IMR-90 (cell line): ENCODE measurements at regions not wholly inside any gene's neighbourhood (a gene's known extent, or its start where the extent isn't known, plus 50 kb on each side); places are given as distances from the start of the nearest gene placed in this dataset.

ENCODE experiments used
- ATAC-seq: fragments of 200-7000 bp; cut with Tn5 transposase; 2 replicates; pipeline ENCODE4 v1.9.1; 2020; ENCODE audit warnings: low read depth, mild to moderate bottlenecking, moderate library complexity
- BruUV-seq: library from RNA; stranded (reverse); fragments of 400-500 nt; replicated peaks from 2 replicates; lab custom pipeline; 2021; lab: Mats Ljungman, UMichigan
- CTCF ChIA-PET: fragments of 300-600 bp; formaldehyde crosslinking; extraction: SDS; loops from one replicate; lab custom pipeline; 2021; ENCODE audit warnings: antibody characterized with exemption; lab: Yijun Ruan, JAX
- POLR2A ChIA-PET: fragments of 300-600 bp; sonication (Branson Sonifier 250); formaldehyde crosslinking; loops from one replicate; lab custom pipeline; 2022; ENCODE audit warnings: antibody characterized with exemption; ENCODE audit not compliant: unreplicated experiment; lab: Charles Lee
- DNase-seq: peaks from one replicate; pipeline ENCODE4 v3.0.0; 2013
- H2AFZ ChIP-seq: replicated peaks from 2 replicates; pipeline ENCODE3; 2013; ENCODE audit warnings: low read length, mild to moderate bottlenecking; ENCODE audit not compliant: poor library complexity
- H2AK5ac ChIP-seq: 2 replicates; pipeline ENCODE4 v1.6.1; 2013; ENCODE audit warnings: low read depth, low read length, inconsistent platforms
- H2AK9ac ChIP-seq: replicated peaks from 2 replicates; pipeline ENCODE3; 2013; ENCODE audit warnings: mild to moderate bottlenecking, low read depth, low read length, moderate library complexity; ENCODE audit not compliant: poor library complexity
- H2BK120ac ChIP-seq: 2 replicates; pipeline ENCODE4 v1.6.1; 2013; ENCODE audit warnings: low read depth, low read length, inconsistent platforms
- H2BK15ac ChIP-seq: 3 replicates; pipeline ENCODE4 v1.6.1; 2013; ENCODE audit warnings: low read depth, low read length, inconsistent platforms
- H2BK20ac ChIP-seq: 2 replicates; pipeline ENCODE4 v1.6.1; 2013; ENCODE audit warnings: low read depth, mild to moderate bottlenecking, inconsistent platforms, low read length, moderate library complexity
- H2BK5ac ChIP-seq: 2 replicates; pipeline ENCODE4 v1.6.1; 2013; ENCODE audit warnings: mild to moderate bottlenecking, low read depth, low read length, inconsistent platforms; ENCODE audit not compliant: poor library complexity, severe bottlenecking
- H3K14ac ChIP-seq: replicated peaks from 2 replicates; pipeline ENCODE4 v1.6.1; 2013; ENCODE audit warnings: low read depth, low read length, inconsistent platforms
- H3K18ac ChIP-seq: 2 replicates; pipeline ENCODE4 v1.6.1; 2013; ENCODE audit warnings: low read depth, low read length, control low read depth
- H3K23ac ChIP-seq: 2 replicates; pipeline ENCODE4 v1.6.1; 2013; ENCODE audit warnings: low read depth, low read length, inconsistent platforms
- H3K27ac ChIP-seq: 2 replicates; pipeline ENCODE4 v1.5.1; 2013; ENCODE audit warnings: mild to moderate bottlenecking, control low read depth, low read length; ENCODE audit not compliant: insufficient read depth
- H3K27me3 ChIP-seq: 2 replicates; pipeline ENCODE4 v1.6.1; 2013; ENCODE audit warnings: low read length; ENCODE audit not compliant: control insufficient read depth, insufficient read depth
- H3K36me3 ChIP-seq: 2 replicates; pipeline ENCODE4 v1.6.1; 2013; ENCODE audit warnings: low read length, mixed read lengths; ENCODE audit not compliant: control insufficient read depth, insufficient read depth
- H3K4ac ChIP-seq: 2 replicates; pipeline ENCODE4 v1.6.1; 2013; ENCODE audit warnings: low read depth, low read length, inconsistent platforms
- H3K4me1 ChIP-seq: 2 replicates; pipeline ENCODE4 v1.6.1; 2013; ENCODE audit warnings: low read length, mixed read lengths; ENCODE audit not compliant: control insufficient read depth, insufficient read depth
- H3K4me2 ChIP-seq: 2 replicates; pipeline ENCODE4 v1.6.1; 2013; ENCODE audit warnings: low read depth, mild to moderate bottlenecking, control low read depth, low read length, moderate library complexity
- H3K4me3 ChIP-seq: 2 replicates; pipeline ENCODE4 v1.5.1; 2013; ENCODE audit warnings: low read depth, mild to moderate bottlenecking, control low read depth, low read length, moderate library complexity; ENCODE audit not compliant: insufficient read depth
- H3K56ac ChIP-seq: 2 replicates; pipeline ENCODE4 v1.6.1; 2013; ENCODE audit warnings: low read length, inconsistent platforms; ENCODE audit not compliant: insufficient read depth; ENCODE audit errors: extremely low read depth
- H3K79me1 ChIP-seq, 2 experiments: 2 replicates each; pipeline ENCODE4 v1.6.1; 2013; ENCODE audit warnings: low read length in 2 of 2, inconsistent platforms in 1 of 2, low read depth in 1 of 2
- H3K9ac ChIP-seq: 2 replicates; pipeline ENCODE4 v1.6.1; 2013; ENCODE audit warnings: low read depth, low read length, control low read depth
- H3K9me1 ChIP-seq: 2 replicates; pipeline ENCODE4 v1.6.1; 2013; ENCODE audit warnings: low read length, inconsistent platforms; ENCODE audit not compliant: insufficient read depth
- H3K9me3 ChIP-seq: 2 replicates; pipeline ENCODE4 v1.6.1; 2013; ENCODE audit warnings: low read length; ENCODE audit not compliant: control insufficient read depth, insufficient read depth
- H4K20me1 ChIP-seq: 2 replicates; pipeline ENCODE4 v1.6.1; 2013; ENCODE audit warnings: low read length, inconsistent platforms; ENCODE audit not compliant: insufficient read depth
- H4K5ac ChIP-seq: 2 replicates; pipeline ENCODE4 v1.6.1; 2013; ENCODE audit warnings: mild to moderate bottlenecking, low read depth, low read length, control low read depth
- H4K8ac ChIP-seq, 2 experiments: 2 replicates each; pipeline ENCODE4 v1.6.1; 2013; ENCODE audit warnings: low read depth in 2 of 2, low read length in 2 of 2, control low read depth in 1 of 2, inconsistent platforms in 1 of 2
- H4K91ac ChIP-seq: 2 replicates; pipeline ENCODE4 v1.6.1; 2013; ENCODE audit warnings: low read depth, low read length, inconsistent platforms; ENCODE audit not compliant: insufficient read depth
- BHLHE40 ChIP-seq: fragments of 150-350 bp; IDR thresholded peaks from 2 replicates; pipeline ENCODE4 v1.6.1; 2016; ENCODE audit warnings: mild to moderate bottlenecking, low read depth, low read length
- CHD1 ChIP-seq: IDR thresholded peaks from 2 replicates; pipeline ENCODE4 v1.6.1; 2012; ENCODE audit warnings: low read depth, low read length, improper control_type of control experiment
- CTCF ChIP-seq: conservative IDR thresholded peaks from 2 replicates; pipeline ENCODE4 v1.5.1; 2012; ENCODE audit warnings: mild to moderate bottlenecking, low read depth, low read length, improper control_type of control experiment
- ELK1 ChIP-seq: fragments of 150-350 bp; IDR thresholded peaks from 2 replicates; pipeline ENCODE4 v1.6.1; 2016; ENCODE audit warnings: low read depth, mild to moderate bottlenecking, low read length, moderate library complexity, borderline replicate concordance
- MXI1 ChIP-seq: IDR thresholded peaks from 2 replicates; pipeline ENCODE4 v1.6.1; 2012; ENCODE audit warnings: low read depth, mild to moderate bottlenecking, low read length, moderate library complexity, borderline replicate concordance
- NFE2L2 ChIP-seq: fragments of 150-350 bp; IDR thresholded peaks from 2 replicates; pipeline ENCODE4 v1.6.1; 2016; ENCODE audit warnings: low read depth, mild to moderate bottlenecking, low read length
- POLR2A ChIP-seq: IDR thresholded peaks from 2 replicates; pipeline ENCODE4 v1.6.1; 2012; ENCODE audit warnings: mild to moderate bottlenecking, low read depth, low read length
- RAD21 ChIP-seq: IDR thresholded peaks from 2 replicates; pipeline ENCODE4 v1.6.1; 2012; ENCODE audit warnings: low read length, improper control_type of control experiment
- RCOR1 ChIP-seq: IDR thresholded peaks from 2 replicates; pipeline ENCODE4 v1.6.1; 2012; ENCODE audit warnings: mild to moderate bottlenecking, low read length, improper control_type of control experiment; ENCODE audit not compliant: insufficient replicate concordance
- RFX5 ChIP-seq: IDR thresholded peaks from 2 replicates; pipeline ENCODE4 v1.8.0; 2012; ENCODE audit warnings: low read depth, mild to moderate bottlenecking, low read length, moderate library complexity
- SMC3 ChIP-seq: fragments of 150-350 bp; IDR thresholded peaks from 2 replicates; pipeline ENCODE4 v1.6.1; 2016; ENCODE audit warnings: low read depth, mild to moderate bottlenecking, antibody characterized with exemption, low read length, moderate library complexity
- USF2 ChIP-seq: fragments of 150-350 bp; IDR thresholded peaks from 2 replicates; pipeline ENCODE4 v1.6.1; 2017; ENCODE audit warnings: mild to moderate bottlenecking, antibody characterized with exemption, low read length, low read depth
- WGBS, 2 experiments: methylation state at CpG; one replicate each; pipeline versions ENCODE4 v1.1.5 to v1.1.7; 2013; ENCODE audit warnings: missing lambda C conversion rate in 2 of 2; ENCODE audit not compliant: insufficient read length in 1 of 2; ENCODE audit errors: extremely low coverage in 2 of 2; 5-methylcytosine and 5-hydroxymethylcytosine counted together
- dilution Hi-C: fragments of 300-500 bp; cut with HindIII; formaldehyde crosslinking; loops from one replicate; pipeline ENCODE4 v1.14.3; 2018; ENCODE audit warnings: low sequenced_read_pairs; ENCODE audit not compliant: unreplicated experiment
- in situ Hi-C: fragments of 300-500 bp; cut with MboI; formaldehyde crosslinking; loops from 3 replicates; pipeline ENCODE4 v1.14.3; 2019; ENCODE audit warnings: low sequenced_read_pairs, inconsistent platforms, mixed read lengths
- intact Hi-C: fragments of 100-400 bp; cut with micrococcal nuclease; formaldehyde crosslinking; loops from 2 replicates; pipeline ENCODE4 v1.10.0; 2022

- DNase-seq, result no peak
- H3K18ac ChIP-seq, result no peak overlapping the region
- no peaks in the 10 kb centered on the region for H3K36me3 ChIP-seq
- H3K4me1 ChIP-seq, result no peaks in the 10 kb centered on the region
- no peaks in the 10 kb centered on the region for H3K27me3 ChIP-seq
- no peak overlapping the region for H2AK9ac ChIP-seq
- H4K5ac ChIP-seq, result no peak overlapping the region
- no CpG with 5 or more reads among the region's 4 CpGs for WGBS, 2 experiments
- H4K20me1 ChIP-seq, result no peaks in the 10 kb centered on the region
- H3K23ac ChIP-seq, result no peak overlapping the region
- TF ChIP-seq CHD1 (no peak), CTCF (no peak), POLR2A (no peak), BHLHE40 (no peak), NFE2L2 (no peak), RCOR1 (no peak), MXI1 (no peak), SMC3 (no peak), USF2 (no peak), RAD21 (no peak), RFX5 (no peak), ELK1 (no peak)
- in situ Hi-C loops (no loop called here), dilution Hi-C loops (no loop called here), intact Hi-C loops (no loop called here)
- H2AK5ac ChIP-seq, result no peak overlapping the region
- H3K9me3 ChIP-seq, result peaks cover 2% of the 10 kb centered on the region; the same call in 1 of the 2 replicates
- H4K91ac ChIP-seq, result no peak overlapping the region
- H3K9me1 ChIP-seq, result no peaks in the 10 kb centered on the region
- H3K4ac ChIP-seq, result no peak overlapping the region
- no peak overlapping the region for H3K56ac ChIP-seq
- CTCF ChIA-PET, result no interaction called here
- H3K4me2 ChIP-seq, result no peak overlapping the region
- no peak overlapping the region for H3K9ac ChIP-seq
- no TSS peak for BruUV-seq
- H3K27ac ChIP-seq, result no peak overlapping the region
- no peak overlapping the region for H2BK120ac ChIP-seq
- no peak overlapping the region for H4K8ac ChIP-seq
- ATAC-seq, result no peak
- no peak overlapping the region for H3K4me3 ChIP-seq
- H2BK15ac ChIP-seq, result no peak overlapping the region
- no peak overlapping the region for H2AFZ ChIP-seq
- no peak overlapping the region for H3K14ac ChIP-seq
- no peak overlapping the region for H2BK20ac ChIP-seq
- POLR2A ChIA-PET, result no interaction called here
- no peaks in the 10 kb centered on the region for H3K79me1 ChIP-seq
- H2BK5ac ChIP-seq, result no peak overlapping the region
Measured at GRCh38 chr3:83093222-83093572, 1331.8 kb upstream of the GBE1 start.
